ENCODE measurements at regions not wholly inside any gene's neighbourhood (a gene's known extent, or its start where the extent isn't known, plus 50 kb on each side); places are given as distances from the start of the nearest gene placed in this dataset.

- no peaks in the 10 kb centered on the region for H3K36me3 ChIP-seq (ENCODE audit: control insufficient read depth, insufficient read depth, low read length)
- H3K4me3 ChIP-seq (ENCODE audit: low read depth, low read length): no peak overlapping the region
- H2AFZ ChIP-seq: no peak overlapping the region
- H3K9me3 ChIP-seq (ENCODE audit: control insufficient read depth, low read length): no peaks in the 10 kb centered on the region
- no peak overlapping the region for H3K27ac ChIP-seq
- no peak overlapping the region for H3K9ac ChIP-seq
- TF ChIP-seq CTCF (IDR thresholded peaks at IDR 0.05): no peak
- H3K79me2 ChIP-seq: no peaks in the 10 kb centered on the region
- H3K27me3 ChIP-seq (ENCODE audit: control insufficient read depth, insufficient read depth, low read length): no peaks in the 10 kb centered on the region
- no peaks in the 10 kb centered on the region for H3K4me1 ChIP-seq
- H3K4me2 ChIP-seq (ENCODE audit: low read length): no peak overlapping the region
Observed at GRCh38 chr3:177379045-177379444, 181.8 kb upstream of the TBL1XR1 start.

GRCh38 chr3:177381070-177381469, 183.8 kb upstream of the TBL1XR1 start:
- Histone ChIP-seq H2AFZ (no peak overlapping the region), H3K36me3 (ENCODE audit: control insufficient read depth, insufficient read depth, low read length) (no peaks in the 10 kb centered on the region), H3K9me3 (ENCODE audit: control insufficient read depth, low read length) (no peaks in the 10 kb centered on the region), H3K79me2 (no peaks in the 10 kb centered on the region), H3K9ac (no peak overlapping the region), H3K27ac (no peak overlapping the region), H3K4me2 (ENCODE audit: low read length) (no peak overlapping the region), H3K27me3 (ENCODE audit: control insufficient read depth, insufficient read depth, low read length) (no peaks in the 10 kb centered on the region), H3K4me1 (peaks cover 6% of the 10 kb centered on the region), H3K4me3 (ENCODE audit: low read depth, low read length) (no peak overlapping the region)
- no peak for TF ChIP-seq CTCF (IDR thresholded peaks at IDR 0.05)

GRCh38 chr3:177382944-177383343, 185.7 kb upstream of the TBL1XR1 start:
- peaks cover 8% of the 10 kb centered on the region for H3K4me1 ChIP-seq
- H3K27me3 ChIP-seq (ENCODE audit: control insufficient read depth, insufficient read depth, low read length): no peaks in the 10 kb centered on the region
- H3K79me2 ChIP-seq: no peaks in the 10 kb centered on the region
- no peak overlapping the region for H3K9ac ChIP-seq
- no peaks in the 10 kb centered on the region for H3K36me3 ChIP-seq (ENCODE audit: control insufficient read depth, insufficient read depth, low read length)
- no peak overlapping the region for H3K4me2 ChIP-seq (ENCODE audit: low read length)
- H2AFZ ChIP-seq: peak overlapping the region; percentile 35
- H3K4me3 ChIP-seq (ENCODE audit: low read depth, low read length): no peak overlapping the region
- no peak for TF ChIP-seq CTCF (IDR thresholded peaks at IDR 0.05)
- no peaks in the 10 kb centered on the region for H3K9me3 ChIP-seq (ENCODE audit: control insufficient read depth, low read length)
- no peak overlapping the region for H3K27ac ChIP-seq

GRCh38 chr3:177385186-177385585, 187.9 kb upstream of the TBL1XR1 start:
- Histone ChIP-seq H2AFZ (no peak overlapping the region), H3K79me2 (no peaks in the 10 kb centered on the region), H3K4me3 (ENCODE audit: low read depth, low read length) (no peak overlapping the region), H3K4me1 (peaks cover 8% of the 10 kb centered on the region), H3K9me3 (ENCODE audit: control insufficient read depth, low read length) (no peaks in the 10 kb centered on the region), H3K36me3 (ENCODE audit: control insufficient read depth, insufficient read depth, low read length) (no peaks in the 10 kb centered on the region), H3K9ac (no peak overlapping the region), H3K27me3 (ENCODE audit: control insufficient read depth, insufficient read depth, low read length) (no peaks in the 10 kb centered on the region), H3K4me2 (ENCODE audit: low read length) (no peak overlapping the region), H3K27ac (peak overlapping the region; percentile 71)
- TF ChIP-seq CTCF (IDR thresholded peaks at IDR 0.05): no peak

- Histone ChIP-seq H3K36me3 (ENCODE audit: control insufficient read depth, insufficient read depth, low read length) (no peaks in the 10 kb centered on the region), H3K79me2 (no peaks in the 10 kb centered on the region), H3K9ac (no peak overlapping the region), H3K4me1 (peaks cover 8% of the 10 kb centered on the region), H3K27me3 (ENCODE audit: control insufficient read depth, insufficient read depth, low read length) (no peaks in the 10 kb centered on the region), H3K9me3 (ENCODE audit: control insufficient read depth, low read length) (no peaks in the 10 kb centered on the region), H3K4me3 (ENCODE audit: low read depth, low read length) (no peak overlapping the region), H2AFZ (peak overlapping the region; percentile 4), H3K4me2 (ENCODE audit: low read length) (peak overlapping the region; percentile 3), H3K27ac (peak overlapping the region; percentile 71)
- TF ChIP-seq CTCF (IDR thresholded peaks at IDR 0.05): no peak
Observed at GRCh38 chr3:177385831-177386301, 188.6 kb upstream of the TBL1XR1 start.
